K562 (cell line): ENCODE measurements at regions not wholly inside any gene's neighbourhood (a gene's known extent, or its start where the extent isn't known, plus 50 kb on each side); places are given as distances from the start of the nearest gene placed in this dataset.

ENCODE experiments used
- CHD4 ChIP-seq: fragments of 200-600 bp; sonication (generic); IDR thresholded peaks from 3 replicates; pipeline ENCODE4 v1.6.1; 2012; ENCODE audit warnings: low read depth, mild to moderate bottlenecking, mixed read lengths, low read length, inconsistent platforms; ENCODE audit not compliant: insufficient read depth, insufficient replicate concordance, poor library complexity, severe bottlenecking
- ETV6 ChIP-seq, 3 experiments: fragments of 150-350 bp in 1 of 3; sonication (generic) in 1 of 3; formaldehyde crosslinking in 1 of 3; IDR thresholded peaks; 2 replicates each; pipeline versions ENCODE4 v1.6.1 to v1.8.0; 2014 to 2022; ENCODE audit warnings: borderline replicate concordance in 2 of 3, low read depth in 2 of 3, antibody characterized with exemption in 1 of 3, low read length in 1 of 3, mild to moderate bottlenecking in 1 of 3, missing genetic modification reagents in 1 of 3
- EZH2 ChIP-seq: IDR thresholded peaks from 2 replicates; pipeline ENCODE4 v1.6.1; 2012; ENCODE audit warnings: low read depth, mild to moderate bottlenecking, inconsistent platforms, low read length, borderline replicate concordance
- FOSL1 ChIP-seq: fragments of 200-800 bp; sonication (Bioruptor generic); conservative IDR thresholded peaks from 2 replicates; pipeline ENCODE4 v1.6.1; 2016; ENCODE audit warnings: missing genetic modification characterization, missing compliant biosample characterization
- HIVEP1 ChIP-seq: fragments of 250-450 bp; sonication (Bioruptor Pico); IDR thresholded peaks from 2 replicates; pipeline ENCODE4 v1.4.0; 2020; ENCODE audit warnings: mild to moderate bottlenecking
- NR2C2 ChIP-seq, 2 experiments: fragments of 200-800 bp in 1 of 2; sonication (Bioruptor generic) in 1 of 2; sonication (generic) in 1 of 2; formaldehyde crosslinking in 1 of 2; IDR thresholded peaks; 2 replicates each; pipeline versions ENCODE4 v1.6.1 to v1.8.0; 2016 to 2022; ENCODE audit warnings: mild to moderate bottlenecking in 1 of 2, missing compliant biosample characterization in 1 of 2, missing genetic modification characterization in 1 of 2, missing genetic modification reagents in 1 of 2
- PHF8 ChIP-seq: fragments of 200-600 bp; sonication (generic); IDR thresholded peaks from 2 replicates; pipeline ENCODE4 v1.6.1; 2012; ENCODE audit warnings: mixed run types, mild to moderate bottlenecking, inconsistent platforms, low read length, moderate library complexity, borderline replicate concordance
- POLR2A ChIP-seq: fragments of 450-650 bp; conservative IDR thresholded peaks from 2 replicates; pipeline ENCODE4 v1.6.1; 2016
- PYGO2 ChIP-seq: fragments of 450-650 bp; IDR thresholded peaks from 2 replicates; pipeline ENCODE4 v1.6.1; 2016; ENCODE audit warnings: mild to moderate bottlenecking, missing genetic modification characterization, moderate library complexity, missing compliant biosample characterization
- TAF15 ChIP-seq: fragments of 200-400 bp; formaldehyde crosslinking; IDR thresholded peaks from 2 replicates; pipeline ENCODE4 v1.6.1; 2017; ENCODE audit warnings: mild to moderate bottlenecking, low read depth, low read length, moderate library complexity
- TF ChIP-seq, protein P1 (sequence below), 2 experiments: fragments of 450-650 bp; formaldehyde crosslinking in 1 of 2; IDR thresholded peaks; 2 replicates each; pipeline versions ENCODE4 v1.4.0 to v1.6.1; 2014 to 2020; ENCODE audit warnings: mild to moderate bottlenecking in 2 of 2, borderline replicate concordance in 1 of 2, low read depth in 1 of 2
- TF ChIP-seq, protein P2 (sequence below), 2 experiments: fragments of 450-650 bp; IDR thresholded peaks; 2 replicates each; pipeline ENCODE4 v1.6.1; 2016
- TF ChIP-seq, protein P3 (sequence below), 3 experiments: IDR thresholded peaks in 2 of 3; conservative IDR thresholded peaks in 1 of 3; 2 replicates each; pipeline ENCODE4 v1.5.1; 2011 to 2012; ENCODE audit warnings: low read length in 3 of 3, mild to moderate bottlenecking in 3 of 3, control low read depth in 2 of 3, improper control_type of control experiment in 1 of 3, inconsistent platforms in 1 of 3, low read depth in 1 of 3, mixed read lengths in 1 of 3, moderate library complexity in 1 of 3; ENCODE audit not compliant: insufficient read depth in 2 of 3

- TF ChIP-seq POLR2A (no peak), HIVEP1 (CRISPR knock-in tag) (no peak), FOSL1 (tag) (no peak), TAF15 (no peak), NR2C2 (CRISPR knock-in tag; IDR thresholded peaks at IDR 0.05) (no peak), NR2C2 (tag; IDR thresholded peaks at IDR 0.05) (no peak), CHD4 (no peak), PHF8 (no peak), PYGO2 (tag) (no peak), EZH2 (no peak), ETV6 (IDR thresholded peaks at IDR 0.05; ENCODE audit: borderline replicate concordance in 1 of 2, low read depth in 2 of 2, low read length in 1 of 2) (no peak), ETV6 (CRISPR knock-in tag; IDR thresholded peaks at IDR 0.05; ENCODE audit: borderline replicate concordance) (no peak)
- TF ChIP-seq, protein P1, sequence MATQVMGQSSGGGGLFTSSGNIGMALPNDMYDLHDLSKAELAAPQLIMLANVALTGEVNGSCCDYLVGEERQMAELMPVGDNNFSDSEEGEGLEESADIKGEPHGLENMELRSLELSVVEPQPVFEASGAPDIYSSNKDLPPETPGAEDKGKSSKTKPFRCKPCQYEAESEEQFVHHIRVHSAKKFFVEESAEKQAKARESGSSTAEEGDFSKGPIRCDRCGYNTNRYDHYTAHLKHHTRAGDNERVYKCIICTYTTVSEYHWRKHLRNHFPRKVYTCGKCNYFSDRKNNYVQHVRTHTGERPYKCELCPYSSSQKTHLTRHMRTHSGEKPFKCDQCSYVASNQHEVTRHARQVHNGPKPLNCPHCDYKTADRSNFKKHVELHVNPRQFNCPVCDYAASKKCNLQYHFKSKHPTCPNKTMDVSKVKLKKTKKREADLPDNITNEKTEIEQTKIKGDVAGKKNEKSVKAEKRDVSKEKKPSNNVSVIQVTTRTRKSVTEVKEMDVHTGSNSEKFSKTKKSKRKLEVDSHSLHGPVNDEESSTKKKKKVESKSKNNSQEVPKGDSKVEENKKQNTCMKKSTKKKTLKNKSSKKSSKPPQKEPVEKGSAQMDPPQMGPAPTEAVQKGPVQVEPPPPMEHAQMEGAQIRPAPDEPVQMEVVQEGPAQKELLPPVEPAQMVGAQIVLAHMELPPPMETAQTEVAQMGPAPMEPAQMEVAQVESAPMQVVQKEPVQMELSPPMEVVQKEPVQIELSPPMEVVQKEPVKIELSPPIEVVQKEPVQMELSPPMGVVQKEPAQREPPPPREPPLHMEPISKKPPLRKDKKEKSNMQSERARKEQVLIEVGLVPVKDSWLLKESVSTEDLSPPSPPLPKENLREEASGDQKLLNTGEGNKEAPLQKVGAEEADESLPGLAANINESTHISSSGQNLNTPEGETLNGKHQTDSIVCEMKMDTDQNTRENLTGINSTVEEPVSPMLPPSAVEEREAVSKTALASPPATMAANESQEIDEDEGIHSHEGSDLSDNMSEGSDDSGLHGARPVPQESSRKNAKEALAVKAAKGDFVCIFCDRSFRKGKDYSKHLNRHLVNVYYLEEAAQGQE (IDR thresholded peaks at IDR 0.05; ENCODE audit: borderline replicate concordance), result no peak
- TF ChIP-seq, protein P1 (CRISPR knock-in tag; IDR thresholded peaks at IDR 0.05; ENCODE audit: low read depth), result no peak
- TF ChIP-seq, protein P2, sequence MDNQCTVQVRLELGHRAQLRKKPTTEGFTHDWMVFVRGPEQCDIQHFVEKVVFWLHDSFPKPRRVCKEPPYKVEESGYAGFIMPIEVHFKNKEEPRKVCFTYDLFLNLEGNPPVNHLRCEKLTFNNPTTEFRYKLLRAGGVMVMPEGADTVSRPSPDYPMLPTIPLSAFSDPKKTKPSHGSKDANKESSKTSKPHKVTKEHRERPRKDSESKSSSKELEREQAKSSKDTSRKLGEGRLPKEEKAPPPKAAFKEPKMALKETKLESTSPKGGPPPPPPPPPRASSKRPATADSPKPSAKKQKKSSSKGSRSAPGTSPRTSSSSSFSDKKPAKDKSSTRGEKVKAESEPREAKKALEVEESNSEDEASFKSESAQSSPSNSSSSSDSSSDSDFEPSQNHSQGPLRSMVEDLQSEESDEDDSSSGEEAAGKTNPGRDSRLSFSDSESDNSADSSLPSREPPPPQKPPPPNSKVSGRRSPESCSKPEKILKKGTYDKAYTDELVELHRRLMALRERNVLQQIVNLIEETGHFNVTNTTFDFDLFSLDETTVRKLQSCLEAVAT (IDR thresholded peaks at IDR 0.05), result no peak
- TF ChIP-seq, protein P3, sequence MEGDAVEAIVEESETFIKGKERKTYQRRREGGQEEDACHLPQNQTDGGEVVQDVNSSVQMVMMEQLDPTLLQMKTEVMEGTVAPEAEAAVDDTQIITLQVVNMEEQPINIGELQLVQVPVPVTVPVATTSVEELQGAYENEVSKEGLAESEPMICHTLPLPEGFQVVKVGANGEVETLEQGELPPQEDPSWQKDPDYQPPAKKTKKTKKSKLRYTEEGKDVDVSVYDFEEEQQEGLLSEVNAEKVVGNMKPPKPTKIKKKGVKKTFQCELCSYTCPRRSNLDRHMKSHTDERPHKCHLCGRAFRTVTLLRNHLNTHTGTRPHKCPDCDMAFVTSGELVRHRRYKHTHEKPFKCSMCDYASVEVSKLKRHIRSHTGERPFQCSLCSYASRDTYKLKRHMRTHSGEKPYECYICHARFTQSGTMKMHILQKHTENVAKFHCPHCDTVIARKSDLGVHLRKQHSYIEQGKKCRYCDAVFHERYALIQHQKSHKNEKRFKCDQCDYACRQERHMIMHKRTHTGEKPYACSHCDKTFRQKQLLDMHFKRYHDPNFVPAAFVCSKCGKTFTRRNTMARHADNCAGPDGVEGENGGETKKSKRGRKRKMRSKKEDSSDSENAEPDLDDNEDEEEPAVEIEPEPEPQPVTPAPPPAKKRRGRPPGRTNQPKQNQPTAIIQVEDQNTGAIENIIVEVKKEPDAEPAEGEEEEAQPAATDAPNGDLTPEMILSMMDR (IDR thresholded peaks at IDR 0.05 in 2 of 3, conservative IDR thresholded peaks at IDR 0.05 in 1 of 3; ENCODE audit: insufficient read depth in 2 of 3, low read depth in 1 of 3, low read length in 3 of 3), result no peak
Measured at GRCh38 chr9:105978826-105979225, 284.5 kb downstream of the TMEM38B start.
